RWPE1 (cell line): ENCODE measurements at regions not wholly inside any gene's neighbourhood (a gene's known extent, or its start where the extent isn't known, plus 50 kb on each side); places are given as distances from the start of the nearest gene placed in this dataset.
A peak's percentile ranks its signal among the peaks of the same experiment; 100 is the strongest.

Experiments used
- CTCF ChIA-PET: fragments of 350-600 bp; sonication (Branson Sonifier 250); formaldehyde crosslinking; extraction: SDS; loops from one replicate; lab custom pipeline; 2021; lab: Yijun Ruan, JAX
- POLR2A ChIA-PET: fragments of 400-600 bp; formaldehyde crosslinking; extraction: SDS; loops from one replicate; lab custom pipeline; 2020; ENCODE audit warnings: antibody characterized with exemption; ENCODE audit not compliant: low non-redundant PET; lab: Yijun Ruan, JAX
- DNase-seq: peaks from one replicate; pipeline ENCODE4 v3.0.0; 2012; ENCODE audit warnings: low spot score
- H3K27ac ChIP-seq: fragments of 450-650 bp; 2 replicates; pipeline ENCODE4 v1.5.1; 2017
- TF ChIP-seq, protein P1 (sequence below): fragments of 450-650 bp; conservative IDR thresholded peaks from 2 replicates; pipeline ENCODE4 v1.5.1; 2017; ENCODE audit warnings: low read depth, mild to moderate bottlenecking

- CTCF ChIA-PET, result no interaction called here
- TF ChIP-seq, protein P1, sequence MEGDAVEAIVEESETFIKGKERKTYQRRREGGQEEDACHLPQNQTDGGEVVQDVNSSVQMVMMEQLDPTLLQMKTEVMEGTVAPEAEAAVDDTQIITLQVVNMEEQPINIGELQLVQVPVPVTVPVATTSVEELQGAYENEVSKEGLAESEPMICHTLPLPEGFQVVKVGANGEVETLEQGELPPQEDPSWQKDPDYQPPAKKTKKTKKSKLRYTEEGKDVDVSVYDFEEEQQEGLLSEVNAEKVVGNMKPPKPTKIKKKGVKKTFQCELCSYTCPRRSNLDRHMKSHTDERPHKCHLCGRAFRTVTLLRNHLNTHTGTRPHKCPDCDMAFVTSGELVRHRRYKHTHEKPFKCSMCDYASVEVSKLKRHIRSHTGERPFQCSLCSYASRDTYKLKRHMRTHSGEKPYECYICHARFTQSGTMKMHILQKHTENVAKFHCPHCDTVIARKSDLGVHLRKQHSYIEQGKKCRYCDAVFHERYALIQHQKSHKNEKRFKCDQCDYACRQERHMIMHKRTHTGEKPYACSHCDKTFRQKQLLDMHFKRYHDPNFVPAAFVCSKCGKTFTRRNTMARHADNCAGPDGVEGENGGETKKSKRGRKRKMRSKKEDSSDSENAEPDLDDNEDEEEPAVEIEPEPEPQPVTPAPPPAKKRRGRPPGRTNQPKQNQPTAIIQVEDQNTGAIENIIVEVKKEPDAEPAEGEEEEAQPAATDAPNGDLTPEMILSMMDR, result no peak
- H3K27ac ChIP-seq, result no peak overlapping the region
- POLR2A ChIA-PET, result no interaction called here
- DNase-seq, result no peak
Observed at GRCh38 chr5:166398131-166398530, 1893.3 kb upstream of the WWC1 start.

GRCh38 chr5:166399781-166400180, 1891.7 kb upstream of the WWC1 start:
- DNase-seq, result peak; percentile 4
- TF ChIP-seq, protein P1, result no peak
- H3K27ac ChIP-seq, result no peak overlapping the region
- ChIA-PET POLR2A (no interaction called here), CTCF (interaction anchor here (0.6 to 0.7 kb wide), 3 partner anchors 488 to 1139 kb away, joined by 3 to 7 read pairs (median 5); no protein-coding TSS in a partner anchor)

DNA sequence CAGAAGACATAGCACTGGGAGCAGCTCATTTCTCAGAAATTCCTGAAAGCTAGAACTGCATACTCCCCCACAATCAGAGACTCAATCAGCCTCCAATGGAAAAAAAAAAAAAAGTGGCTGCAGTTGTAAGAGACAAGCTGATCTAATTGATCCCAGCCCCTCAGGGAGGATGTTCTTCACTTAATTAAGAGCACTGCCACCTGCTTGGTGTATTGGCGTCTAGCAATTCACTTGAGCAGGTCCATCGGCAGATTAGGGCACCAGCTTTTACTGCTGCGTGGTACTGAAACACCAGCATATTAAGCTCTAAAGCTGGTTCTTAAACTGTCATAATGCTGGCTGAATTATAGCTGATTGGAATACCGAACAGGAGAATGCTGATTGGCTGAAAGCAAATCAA, 1890.1 kb upstream of the WWC1 start:
- CTCF ChIA-PET, result interaction anchor here (0.6 kb wide), 1 partner anchor 1404 kb away, joined by 3 read pairs; no protein-coding TSS in a partner anchor
- TF ChIP-seq, protein P1, result no peak
- H3K27ac ChIP-seq, result no peak overlapping the region
- POLR2A ChIA-PET, result interaction anchor here (0.6 kb wide), 1 partner anchor 143 kb away, joined by 3 read pairs; no protein-coding TSS in a partner anchor
- DNase-seq, result no peak

GRCh38 chr5:166412191-166412590, 1879.3 kb upstream of the WWC1 start:
- TF ChIP-seq, protein P1, result no peak
- DNase-seq, result no peak
- no peak overlapping the region for H3K27ac ChIP-seq
- ChIA-PET CTCF (no interaction called here), POLR2A (no interaction called here)

GRCh38 chr5:166427211-166427610, 1864.2 kb upstream of the WWC1 start:
- H3K27ac ChIP-seq, result no peak overlapping the region
- ChIA-PET POLR2A (no interaction called here), CTCF (no interaction called here)
- no peak for DNase-seq
- TF ChIP-seq, protein P1, result no peak

DNA sequence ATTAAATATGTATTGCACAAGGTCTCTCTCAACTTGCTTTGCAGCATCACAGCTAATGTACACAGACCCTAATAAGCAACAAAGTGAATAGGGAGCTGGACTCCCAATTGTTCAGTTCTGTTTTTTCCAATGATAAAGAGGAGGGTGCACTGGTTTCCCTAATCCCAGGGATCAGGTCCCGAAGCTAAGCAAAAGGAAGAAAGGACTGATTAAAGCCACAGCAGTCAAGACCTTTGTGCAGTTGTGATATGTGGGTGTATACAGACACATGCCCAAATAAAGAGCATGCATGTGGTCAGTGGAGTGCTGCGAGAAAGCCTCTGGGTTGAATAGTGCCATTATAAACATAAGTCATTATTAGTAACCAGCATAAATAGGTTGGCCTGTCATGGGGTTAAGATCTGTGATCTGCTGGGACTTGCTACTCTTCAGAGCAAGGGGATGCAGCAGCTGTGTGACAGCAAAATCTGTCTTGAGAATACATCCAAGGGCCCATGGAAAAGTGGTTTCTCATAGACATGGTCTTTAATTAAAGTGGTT, 1863.1 kb upstream of the WWC1 start:
- DNase-seq, result no peak
- no peak overlapping the region for H3K27ac ChIP-seq
- TF ChIP-seq, protein P1, result no peak
- POLR2A ChIA-PET, result no interaction called here
- CTCF ChIA-PET, result no interaction called here
